Activated CD8-positive, alpha-beta memory T cell treated with anti-CD3 and anti-CD28 coated beads, Interleukin-2, amount 10 ng/mL, durations not matched to agents 7 days and 5 days (primary cell): ENCODE measurements at regions not wholly inside any gene's neighbourhood (a gene's known extent, or its start where the extent isn't known, plus 50 kb on each side); places are given as distances from the start of the nearest gene placed in this dataset.

Experiments
- ATAC-seq: fragments of 150-1000 bp; cut with Tn5 transposase; one replicate; pipeline ENCODE4 v1.10.0; 2021; ENCODE audit warnings: moderate library complexity
- CTCF ChIA-PET: fragments of 350-600 bp; sonication (Branson Sonifier 250); formaldehyde crosslinking; loops from one replicate; lab custom pipeline; 2021; ENCODE audit warnings: antibody characterized with exemption; lab: Charles Lee
- DNase-seq: peaks from one replicate; pipeline ENCODE4 v3.0.0-alpha.2; 2020
- H3K27ac Mint-ChIP-seq: one replicate; pipeline ENCODE4 v1.8.0; 2021; ENCODE audit warnings: mild to moderate bottlenecking, mixed read lengths
- H3K27me3 Mint-ChIP-seq: one replicate; pipeline ENCODE4 v1.8.0; 2021; ENCODE audit warnings: mixed read lengths
- H3K36me3 Mint-ChIP-seq: one replicate; pipeline ENCODE4 v1.8.0; 2021; ENCODE audit warnings: mild to moderate bottlenecking, mixed read lengths
- H3K4me1 Mint-ChIP-seq: one replicate; pipeline ENCODE4 v1.8.0; 2021; ENCODE audit warnings: mixed read lengths
- H3K4me3 Mint-ChIP-seq: one replicate; pipeline ENCODE4 v1.8.0; 2021; ENCODE audit warnings: mild to moderate bottlenecking, moderate library complexity, mixed read lengths
- H3K9me3 Mint-ChIP-seq: one replicate; pipeline ENCODE4 v1.8.0; 2022; ENCODE audit warnings: low read depth, mixed read lengths

GRCh38 chr18:78686976-78687685, 292.5 kb upstream of the SALL3 start:
- ATAC-seq = no peak

GRCh38 chr18:78687736-78688135, 291.9 kb upstream of the SALL3 start:
- CTCF ChIA-PET = no interaction called here
- Mint-ChIP-seq H3K4me1 (peaks cover 3% of the 10 kb centered on the region), H3K4me3 (no peak overlapping the region), H3K9me3 (no peaks in the 10 kb centered on the region), H3K27ac (no peak overlapping the region), H3K36me3 (no peaks in the 10 kb centered on the region), H3K27me3 (no peaks in the 10 kb centered on the region)
- DNase-seq (no peak), ATAC-seq (no peak)

More at GRCh38 chr18:78686976-78687685, 292.5 kb upstream of the SALL3 start:
- Mint-ChIP-seq H3K27ac (no peak overlapping the region), H3K4me1 (peaks cover 1% of the 10 kb centered on the region), H3K36me3 (no peaks in the 10 kb centered on the region), H3K4me3 (no peak overlapping the region), H3K9me3 (no peaks in the 10 kb centered on the region), H3K27me3 (no peaks in the 10 kb centered on the region)
- CTCF ChIA-PET = no interaction called here
- DNase-seq = no peak

GRCh38 chr18:78688249-78688648, 291.4 kb upstream of the SALL3 start:
- peaks cover 3% of the 10 kb centered on the region for H3K4me1 Mint-ChIP-seq
- H3K4me3 Mint-ChIP-seq = no peak overlapping the region
- H3K27me3 Mint-ChIP-seq = no peaks in the 10 kb centered on the region
- H3K9me3 Mint-ChIP-seq = no peaks in the 10 kb centered on the region
- no peak overlapping the region for H3K27ac Mint-ChIP-seq
- ATAC-seq (no peak), DNase-seq (no peak)
- no peaks in the 10 kb centered on the region for H3K36me3 Mint-ChIP-seq
- CTCF ChIA-PET = no interaction called here

- Mint-ChIP-seq H3K27ac (no peak overlapping the region), H3K27me3 (no peaks in the 10 kb centered on the region), H3K36me3 (no peaks in the 10 kb centered on the region), H3K9me3 (no peaks in the 10 kb centered on the region), H3K4me1 (peaks cover 3% of the 10 kb centered on the region), H3K4me3 (no peak overlapping the region)
- CTCF ChIA-PET = no interaction called here
- DNase-seq (no peak), ATAC-seq (no peak)
These were observed 290.7 kb upstream of the SALL3 start for GRCh38 chr18:78688916-78689315.

- Mint-ChIP-seq H3K9me3 (no peaks in the 10 kb centered on the region), H3K27ac (no peak overlapping the region), H3K4me3 (no peak overlapping the region), H3K27me3 (no peaks in the 10 kb centered on the region), H3K4me1 (peaks cover 3% of the 10 kb centered on the region), H3K36me3 (no peaks in the 10 kb centered on the region)
- ATAC-seq (no peak), DNase-seq (no peak)
- CTCF ChIA-PET = no interaction called here
These were observed 290.0 kb upstream of the SALL3 start for GRCh38 chr18:78689606-78690005.

GRCh38 chr18:78692105-78692504, 287.5 kb upstream of the SALL3 start:
- Mint-ChIP-seq H3K27me3 (no peaks in the 10 kb centered on the region), H3K4me1 (peaks cover 3% of the 10 kb centered on the region), H3K36me3 (no peaks in the 10 kb centered on the region), H3K4me3 (no peak overlapping the region), H3K27ac (no peak overlapping the region), H3K9me3 (no peaks in the 10 kb centered on the region)
- no peak for ATAC-seq
- no peak for DNase-seq
- CTCF ChIA-PET = no interaction called here

GRCh38 chr18:78693429-78693828, 286.2 kb upstream of the SALL3 start:
- Mint-ChIP-seq H3K36me3 (no peaks in the 10 kb centered on the region), H3K4me1 (peaks cover 3% of the 10 kb centered on the region), H3K27ac (no peak overlapping the region), H3K9me3 (no peaks in the 10 kb centered on the region), H3K27me3 (no peaks in the 10 kb centered on the region), H3K4me3 (no peak overlapping the region)
- DNase-seq (no peak), ATAC-seq (no peak)
- CTCF ChIA-PET = no interaction called here

GRCh38 chr18:78696698-78697435, 282.8 kb upstream of the SALL3 start:
- CTCF ChIA-PET = no interaction called here
- Mint-ChIP-seq H3K27ac (no peak overlapping the region), H3K4me1 (peaks cover 3% of the 10 kb centered on the region), H3K4me3 (no peak overlapping the region), H3K9me3 (no peaks in the 10 kb centered on the region), H3K27me3 (peaks cover under 1% of the 10 kb centered on the region), H3K36me3 (no peaks in the 10 kb centered on the region)
- no peak for ATAC-seq
- DNase-seq = no peak

- no peak for ATAC-seq
- CTCF ChIA-PET = no interaction called here
These were observed 282.2 kb upstream of the SALL3 start for GRCh38 chr18:78697446-78697845.

GRCh38 chr18:78698914-78699313, 280.7 kb upstream of the SALL3 start:
- DNase-seq = no peak
- peaks cover 4% of the 10 kb centered on the region for H3K27me3 Mint-ChIP-seq
- CTCF ChIA-PET = no interaction called here
- peaks cover 6% of the 10 kb centered on the region for H3K9me3 Mint-ChIP-seq
- H3K36me3 Mint-ChIP-seq = no peaks in the 10 kb centered on the region
- no peak overlapping the region for H3K4me3 Mint-ChIP-seq
- no peak for ATAC-seq
- no peak overlapping the region for H3K27ac Mint-ChIP-seq
- H3K4me1 Mint-ChIP-seq = no peaks in the 10 kb centered on the region

More at GRCh38 chr18:78697446-78697845, 282.2 kb upstream of the SALL3 start:
- Mint-ChIP-seq H3K36me3 (no peaks in the 10 kb centered on the region), H3K9me3 (no peaks in the 10 kb centered on the region), H3K27me3 (peaks cover 4% of the 10 kb centered on the region), H3K27ac (no peak overlapping the region), H3K4me3 (no peak overlapping the region), H3K4me1 (no peaks in the 10 kb centered on the region)
- no peak for DNase-seq

GRCh38 chr18:78699499-78699898, 280.1 kb upstream of the SALL3 start:
- H3K27ac Mint-ChIP-seq = no peak overlapping the region
- CTCF ChIA-PET = no interaction called here
- no peak overlapping the region for H3K4me3 Mint-ChIP-seq
- ATAC-seq (no peak), DNase-seq (no peak)
- H3K36me3 Mint-ChIP-seq = no peaks in the 10 kb centered on the region
- no peaks in the 10 kb centered on the region for H3K4me1 Mint-ChIP-seq
- peaks cover 10% of the 10 kb centered on the region for H3K9me3 Mint-ChIP-seq
- H3K27me3 Mint-ChIP-seq = peaks cover 4% of the 10 kb centered on the region

- Mint-ChIP-seq H3K36me3 (no peaks in the 10 kb centered on the region), H3K27me3 (peaks cover 4% of the 10 kb centered on the region), H3K4me1 (no peaks in the 10 kb centered on the region), H3K4me3 (no peak overlapping the region), H3K9me3 (peaks cover 13% of the 10 kb centered on the region), H3K27ac (no peak overlapping the region)
- DNase-seq (no peak), ATAC-seq (no peak)
- CTCF ChIA-PET = no interaction called here
These were observed 277.7 kb upstream of the SALL3 start for GRCh38 chr18:78701771-78702396.

GRCh38 chr18:78703291-78703690, 276.3 kb upstream of the SALL3 start:
- Mint-ChIP-seq H3K36me3 (no peaks in the 10 kb centered on the region), H3K4me1 (no peaks in the 10 kb centered on the region), H3K27ac (no peak overlapping the region), H3K9me3 (peaks cover 18% of the 10 kb centered on the region), H3K27me3 (peaks cover 4% of the 10 kb centered on the region), H3K4me3 (no peak overlapping the region)
- no peak for ATAC-seq
- DNase-seq = no peak
- CTCF ChIA-PET = interaction anchor here (1.1 kb wide), 1 partner anchor 8 kb away, joined by 3 read pairs; no protein-coding TSS in a partner anchor
